Peyer's patch (tissue), 4 donors: ENCODE measurements at regions not wholly inside any gene's neighbourhood (a gene's known extent, or its start where the extent isn't known, plus 50 kb on each side); places are given as distances from the start of the nearest gene placed in this dataset.

Experiments
- DNase-seq, 3 donors: peaks; one replicate each; pipeline ENCODE4 v3.0.0-alpha.2; 2017 to 2019
- H3K27ac ChIP-seq, 4 donors: fragments of 200-600 bp; sonication (generic); one replicate each; pipeline ENCODE4 v1.5.1; 2016 to 2019
- H3K27me3 ChIP-seq, 2 donors: fragments of 200-600 bp; sonication (generic); one replicate each; pipeline ENCODE4 v1.5.1; 2019
- H3K36me3 ChIP-seq, 3 donors: fragments of 200-600 bp; sonication (generic); one replicate each; pipeline ENCODE4 v1.5.1; 2016 to 2019
- H3K4me1 ChIP-seq, 4 donors: fragments of 200-600 bp; sonication (generic); one replicate each; pipeline ENCODE4 v1.5.1; 2016 to 2019
- H3K4me3 ChIP-seq, 4 donors: fragments of 200-600 bp; sonication (generic); 1 replicate in 3 of 4; 2 replicates in 1 of 4; pipeline ENCODE4 v1.5.1; 2016 to 2019; ENCODE audit warnings: mild to moderate bottlenecking in 1 of 4
- H3K9me3 ChIP-seq, 4 donors: fragments of 200-600 bp; sonication (generic); one replicate each; pipeline ENCODE4 v1.5.1; 2016 to 2019; ENCODE audit warnings: mild to moderate bottlenecking in 1 of 4
- CTCF ChIP-seq, 6 experiments: fragments of 450-650 bp in 4 of 6; fragments of 200-600 bp in 2 of 6; sonication (generic) in 1 of 6; IDR thresholded peaks; one replicate each; pipeline ENCODE4 v1.5.1; 2017 to 2019; ENCODE audit warnings: antibody characterized with exemption in 6 of 6, mild to moderate bottlenecking in 3 of 6, moderate library complexity in 1 of 6
- POLR2A ChIP-seq, 2 donors: fragments of 450-650 bp; IDR thresholded peaks; one replicate each; pipeline ENCODE4 v1.5.1; 2017; ENCODE audit warnings: antibody characterized with exemption in 2 of 2, mild to moderate bottlenecking in 2 of 2, moderate library complexity in 2 of 2

- Histone ChIP-seq H3K9me3 (no peaks in the 10 kb centered on the region), H3K27ac (no peak overlapping the region), H3K4me1 (no peaks in the 10 kb centered on the region), H3K27me3 (no peaks in the 10 kb centered on the region), H3K4me3 (no peak overlapping the region), H3K36me3 (no peaks in the 10 kb centered on the region)
- TF ChIP-seq CTCF (IDR thresholded peaks at IDR 0.05) (peak in 5 of 6 experiments; percentile 24 to 43 (median 33)), POLR2A (IDR thresholded peaks at IDR 0.05) (no peak)
- no peak for DNase-seq
Measured at GRCh38 chr2:106596844-106597243, 109.7 kb downstream of the CD8B2 start.

GRCh38 chr2:106599540-106599939 is 112.4 kb downstream of the CD8B2 start:
- H3K9me3 ChIP-seq = no peaks in the 10 kb centered on the region
- no peaks in the 10 kb centered on the region for H3K4me1 ChIP-seq
- TF ChIP-seq POLR2A (IDR thresholded peaks at IDR 0.05) (no peak), CTCF (IDR thresholded peaks at IDR 0.05) (no peak)
- no peaks in the 10 kb centered on the region for H3K36me3 ChIP-seq
- no peak overlapping the region for H3K4me3 ChIP-seq
- no peak overlapping the region for H3K27ac ChIP-seq
- no peak for DNase-seq
- no peaks in the 10 kb centered on the region for H3K27me3 ChIP-seq

GRCh38 chr2:106602042-106602441 is 114.9 kb downstream of the CD8B2 start:
- TF ChIP-seq POLR2A (IDR thresholded peaks at IDR 0.05) = no peak
- no peak for TF ChIP-seq CTCF (IDR thresholded peaks at IDR 0.05)
- no peaks in the 10 kb centered on the region for H3K4me1 ChIP-seq
- H3K27me3 ChIP-seq = no peaks in the 10 kb centered on the region

GRCh38 chr2:106606652-106607051 is 119.5 kb downstream of the CD8B2 start:
- DNase-seq = no peak
- Histone ChIP-seq H3K27me3 (no peaks in the 10 kb centered on the region), H3K9me3 (no peaks in the 10 kb centered on the region), H3K27ac (no peak overlapping the region), H3K4me3 (no peak overlapping the region), H3K36me3 (no peaks in the 10 kb centered on the region), H3K4me1 (no peaks in the 10 kb centered on the region)
- TF ChIP-seq CTCF (IDR thresholded peaks at IDR 0.05) (no peak), POLR2A (IDR thresholded peaks at IDR 0.05) (no peak)

More at GRCh38 chr2:106602042-106602441, 114.9 kb downstream of the CD8B2 start:
- Histone ChIP-seq H3K9me3 (no peaks in the 10 kb centered on the region), H3K36me3 (no peaks in the 10 kb centered on the region), H3K4me3 (no peak overlapping the region), H3K27ac (no peak overlapping the region)
- DNase-seq = no peak

- no peaks in the 10 kb centered on the region for H3K27me3 ChIP-seq
- no peak for DNase-seq
- no peaks in the 10 kb centered on the region for H3K36me3 ChIP-seq
- H3K27ac ChIP-seq = no peak overlapping the region
- H3K9me3 ChIP-seq = no peaks in the 10 kb centered on the region
- TF ChIP-seq POLR2A (IDR thresholded peaks at IDR 0.05) (no peak), CTCF (IDR thresholded peaks at IDR 0.05) (no peak)
- no peak overlapping the region for H3K4me3 ChIP-seq
- H3K4me1 ChIP-seq = no peaks in the 10 kb centered on the region
Measured at GRCh38 chr2:106607371-106607770, 120.2 kb downstream of the CD8B2 start.

GRCh38 chr2:106609780-106610179 is 122.6 kb downstream of the CD8B2 start:
- H3K4me1 ChIP-seq = peaks cover 0 to 7% (median 0%) of the 10 kb centered on the region in 4 donors
- no peak overlapping the region for H3K4me3 ChIP-seq
- no peaks in the 10 kb centered on the region for H3K9me3 ChIP-seq
- TF ChIP-seq CTCF (IDR thresholded peaks at IDR 0.05) (no peak), POLR2A (IDR thresholded peaks at IDR 0.05) (no peak)
- H3K27ac ChIP-seq = no peak overlapping the region
- DNase-seq = no peak
- no peaks in the 10 kb centered on the region for H3K36me3 ChIP-seq
- H3K27me3 ChIP-seq = no peaks in the 10 kb centered on the region
